ENCODE measurements at regions not wholly inside any gene's neighbourhood (a gene's known extent, or its start where the extent isn't known, plus 50 kb on each side); places are given as distances from the start of the nearest gene placed in this dataset.

DNA sequence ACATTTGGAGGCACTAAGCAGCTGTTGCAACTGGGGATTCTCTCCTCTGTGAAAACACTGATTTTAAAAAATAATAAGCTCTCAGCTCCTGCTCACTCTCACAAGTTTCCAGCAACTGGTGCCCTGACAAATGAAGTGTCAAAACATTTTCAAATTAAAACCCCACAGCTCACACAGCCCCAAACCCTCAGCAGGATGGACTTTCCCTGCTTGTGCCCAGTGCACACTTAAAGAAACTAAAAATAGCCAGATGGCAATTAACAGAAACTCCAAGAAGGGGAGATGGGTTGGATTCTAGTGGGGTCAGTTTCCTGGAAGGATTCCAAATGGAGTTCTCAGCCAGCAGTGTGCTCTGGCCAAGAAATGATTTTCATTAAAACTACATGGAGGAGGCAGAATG lies 163.0 kb upstream of the PUM3 start:
- no peak overlapping the region for H3K4ac ChIP-seq (ENCODE audit: low read depth, low read length)
- no peak overlapping the region for H3K9ac ChIP-seq (ENCODE audit: extremely low read depth, insufficient read length, low read length)
- Mint-ChIP-seq H3K27ac (no peak overlapping the region), H3K36me3 (ENCODE audit: insufficient read depth in 1 of 3, low read depth in 3 of 3) (no peaks in the 10 kb centered on the region; a peak in 1 of 7 replicates), H3K27me3 (ENCODE audit: low read depth) (peaks cover 3% of the 10 kb centered on the region; the same call in 1 of the 2 replicates), H3K9me3 (0 out of 5 replicates have a peak, but pooled peaks cover 0 to 2% of the 10 kb centered on the region in 2 experiments), H3K4me3 (no peak overlapping the region), H3K4me1 (peaks cover 0 to 5% of the 10 kb centered on the region in 2 experiments; a peak in 1 of 4 replicates)
- no peak overlapping the region for H4K5ac ChIP-seq (ENCODE audit: insufficient read length, low read depth, low read length)
- no peak overlapping the region for H3T11ph ChIP-seq (ENCODE audit: low read length)
- no peak overlapping the region for H2BK12ac ChIP-seq (ENCODE audit: insufficient read length, low read depth, low read length)
- no peaks in the 10 kb centered on the region for H3K4me1 ChIP-seq (ENCODE audit: insufficient read depth, low read length)
- no peak overlapping the region for H3K14ac ChIP-seq (ENCODE audit: insufficient read depth, low read length)
- no peak for TF ChIP-seq CTCF (conservative IDR thresholded peaks at IDR 0.05)
- H2BK120ac ChIP-seq (ENCODE audit: low read depth, low read length, poor library complexity, severe bottlenecking), result no peak overlapping the region
- H3K27ac ChIP-seq (ENCODE audit: insufficient read length, low read depth, low read length), result no peak overlapping the region
- H3K9me3 ChIP-seq (ENCODE audit: control insufficient read depth, low read depth, low read length), result no peaks in the 10 kb centered on the region
- no peak overlapping the region for H2BK20ac ChIP-seq (ENCODE audit: low read depth, low read length, poor library complexity, severe bottlenecking)
- H2AK5ac ChIP-seq (ENCODE audit: insufficient read length, low read length), result no peak overlapping the region
- H2BK15ac ChIP-seq (ENCODE audit: low read depth, low read length), result no peak overlapping the region
- H2BK5ac ChIP-seq (ENCODE audit: insufficient read length, low read length), result no peak overlapping the region
- DNase-seq, result no peak
- no peaks in the 10 kb centered on the region for H3K79me1 ChIP-seq (ENCODE audit: insufficient read depth, low read depth, low read length, poor library complexity, severe bottlenecking)
- no peak overlapping the region for H2AFZ ChIP-seq (ENCODE audit: low read length)
- H3K56ac ChIP-seq (ENCODE audit: insufficient read length, low read depth, low read length), result no peak overlapping the region
- H4K20me1 ChIP-seq (ENCODE audit: control insufficient read depth, insufficient read depth, insufficient read length), result no peaks in the 10 kb centered on the region
- no peak overlapping the region for H3K4me2 ChIP-seq (ENCODE audit: insufficient read depth, insufficient read length, low read length)
- no peaks in the 10 kb centered on the region for H3K79me2 ChIP-seq (ENCODE audit: insufficient read depth, low read length)
- H3K18ac ChIP-seq (ENCODE audit: insufficient read length, low read depth, low read length), result no peak overlapping the region
- H4K8ac ChIP-seq (replicated peaks; ENCODE audit: insufficient read length, low read depth, low read length), result no peak overlapping the region
- H4K91ac ChIP-seq (ENCODE audit: insufficient read length, low read depth, low read length), result no peak overlapping the region
- no peak overlapping the region for H3K23ac ChIP-seq (ENCODE audit: insufficient read length, low read depth, low read length)
- no peaks in the 10 kb centered on the region for H3K27me3 ChIP-seq (ENCODE audit: insufficient read depth, low read length)
- H3K23me2 ChIP-seq (ENCODE audit: insufficient read length, low read depth, low read length, poor library complexity, severe bottlenecking), result no peaks in the 10 kb centered on the region
